HG03565 (cell line): ENCODE measurements at regions not wholly inside any gene's neighbourhood (a gene's known extent, or its start where the extent isn't known, plus 50 kb on each side); places are given as distances from the start of the nearest gene placed in this dataset.

Experiments used
- ATAC-seq: cut with Tn5 transposase; IDR thresholded peaks from one replicate; pipeline ENCODE4 v1.9.1; 2021; ENCODE audit warnings: mild to moderate bottlenecking, moderate library complexity; ENCODE audit not compliant: unreplicated experiment

- no peak for ATAC-seq
Observed at GRCh38 chr10:8923096-8923495, 868.6 kb downstream of the GATA3 start.

GRCh38 chr10:8927705-8928104 is 873.2 kb downstream of the GATA3 start:
- no peak for ATAC-seq

GRCh38 chr10:8946451-8946850 is 892.0 kb downstream of the GATA3 start:
- no peak for ATAC-seq

GRCh38 chr10:8950978-8951377 is 896.5 kb downstream of the GATA3 start:
- no peak for ATAC-seq

- ATAC-seq: no peak
Observed at GRCh38 chr10:8951440-8952089, 897.1 kb downstream of the GATA3 start.

GRCh38 chr10:8956400-8956799 is 901.9 kb downstream of the GATA3 start:
- no peak for ATAC-seq

GRCh38 chr10:8962249-8962648 is 907.8 kb downstream of the GATA3 start:
- no peak for ATAC-seq

GRCh38 chr10:8967061-8967460 is 912.6 kb downstream of the GATA3 start:
- no peak for ATAC-seq

GRCh38 chr10:8969853-8970252 is 915.4 kb downstream of the GATA3 start:
- no peak for ATAC-seq

GRCh38 chr10:8975535-8975934 is 921.0 kb downstream of the GATA3 start:
- no peak for ATAC-seq

- no peak for ATAC-seq
Observed at GRCh38 chr10:8978100-8978499, 923.6 kb downstream of the GATA3 start.

GRCh38 chr10:8979976-8980375 is 925.5 kb downstream of the GATA3 start:
- no peak for ATAC-seq

GRCh38 chr10:8981277-8981676 is 926.8 kb downstream of the GATA3 start:
- ATAC-seq: no peak

- ATAC-seq: no peak
Observed at GRCh38 chr10:8985651-8986050, 931.2 kb downstream of the GATA3 start.

- ATAC-seq: no peak
Observed at GRCh38 chr10:8986975-8987374, 932.5 kb downstream of the GATA3 start.

GRCh38 chr10:8987712-8988111 is 933.2 kb downstream of the GATA3 start:
- ATAC-seq: no peak

- no peak for ATAC-seq
Observed at GRCh38 chr10:8990280-8990987, 935.9 kb downstream of the GATA3 start.

- ATAC-seq: no peak
Observed at GRCh38 chr10:8992009-8992408, 937.5 kb downstream of the GATA3 start.

- ATAC-seq: no peak
Observed at GRCh38 chr10:8993864-8994263, 939.4 kb downstream of the GATA3 start.

GRCh38 chr10:8998751-8999150 is 944.3 kb downstream of the GATA3 start:
- ATAC-seq: no peak

- no peak for ATAC-seq
Observed at GRCh38 chr10:9003122-9003521, 948.6 kb downstream of the GATA3 start.

GRCh38 chr10:9004736-9005135 is 950.2 kb downstream of the GATA3 start:
- no peak for ATAC-seq

- ATAC-seq: no peak
Observed at GRCh38 chr10:9009505-9009904, 955.0 kb downstream of the GATA3 start.
